HepG2 (cell line): ENCODE measurements at regions not wholly inside any gene's neighbourhood (a gene's known extent, or its start where the extent isn't known, plus 50 kb on each side); places are given as distances from the start of the nearest gene placed in this dataset.
A peak's percentile ranks its signal among the peaks of the same experiment; 100 is the strongest.

Experiments used
- ATF7 ChIP-seq, 2 experiments: fragments of 450-650 bp in 1 of 2; sonication (generic) in 1 of 2; formaldehyde crosslinking in 1 of 2; IDR thresholded peaks; 2 replicates each; pipeline versions ENCODE4 v1.4.0 to v1.6.1; 2016 to 2020; ENCODE audit warnings: antibody characterized with exemption in 1 of 2, mild to moderate bottlenecking in 1 of 2, missing genetic modification reagents in 1 of 2
- DBP ChIP-seq: sonication (generic); formaldehyde crosslinking; IDR thresholded peaks from 2 replicates; pipeline ENCODE4 v1.4.0; 2020; ENCODE audit warnings: missing genetic modification reagents; ENCODE audit errors: not compliant biosample characterization
- ELF4 ChIP-seq: sonication (generic); formaldehyde crosslinking; IDR thresholded peaks from 2 replicates; pipeline ENCODE4 v1.5.0; 2020; ENCODE audit warnings: missing genetic modification reagents, mild to moderate bottlenecking, moderate library complexity, borderline replicate concordance
- HDAC6 ChIP-seq: fragments of 200-600 bp; sonication (generic); IDR thresholded peaks from 2 replicates; pipeline ENCODE4 v1.7.0; 2017; ENCODE audit warnings: mild to moderate bottlenecking, antibody characterized with exemption, low read length, low read depth
- MAFF ChIP-seq: IDR thresholded peaks from 2 replicates; pipeline ENCODE4 v1.6.1; 2011; ENCODE audit warnings: low read depth, low read length, improper control_type of control experiment
- NBN ChIP-seq: fragments of 450-650 bp; conservative IDR thresholded peaks from 2 replicates; pipeline ENCODE4 v1.6.1; 2017
- PCBP2 ChIP-seq: fragments of 200-400 bp; formaldehyde crosslinking; optimal IDR thresholded peaks from 2 replicates; pipeline ENCODE3; 2018; ENCODE audit warnings: low read length, low read depth; ENCODE audit not compliant: poor library complexity, severe bottlenecking
- TBP ChIP-seq: sonication (generic); formaldehyde crosslinking; IDR thresholded peaks from 2 replicates; pipeline ENCODE4 v1.5.0; 2020; ENCODE audit warnings: missing genetic modification reagents
- YEATS2 ChIP-seq: sonication (generic); formaldehyde crosslinking; IDR thresholded peaks from 2 replicates; pipeline ENCODE4 v1.4.0; 2020; ENCODE audit warnings: missing genetic modification reagents, borderline replicate concordance
- ZBTB21 ChIP-seq: sonication (generic); formaldehyde crosslinking; IDR thresholded peaks from 2 replicates; pipeline ENCODE4 v1.4.0; 2020; ENCODE audit warnings: missing genetic modification reagents
- ZNF432 ChIP-seq: sonication (generic); formaldehyde crosslinking; IDR thresholded peaks from 2 replicates; pipeline ENCODE4 v1.5.0; 2020; ENCODE audit warnings: missing genetic modification reagents, mild to moderate bottlenecking, borderline replicate concordance
- ZNF703 ChIP-seq: sonication (generic); formaldehyde crosslinking; IDR thresholded peaks from 2 replicates; pipeline ENCODE4 v1.5.1; 2020; ENCODE audit warnings: missing genetic modification reagents, mild to moderate bottlenecking, moderate library complexity, borderline replicate concordance
- ZNF720 ChIP-seq: sonication (generic); formaldehyde crosslinking; IDR thresholded peaks from 2 replicates; pipeline ENCODE4 v1.4.0; 2020; ENCODE audit warnings: missing genetic modification reagents
- ZNF781 ChIP-seq: sonication (generic); formaldehyde crosslinking; IDR thresholded peaks from 2 replicates; pipeline ENCODE4 v1.5.1; 2020; ENCODE audit warnings: borderline replicate concordance, mild to moderate bottlenecking, missing genetic modification reagents; ENCODE audit errors: not compliant biosample characterization
- ZSCAN25 ChIP-seq: sonication (generic); formaldehyde crosslinking; IDR thresholded peaks from 2 replicates; pipeline ENCODE4 v1.8.0; 2022; ENCODE audit warnings: mild to moderate bottlenecking, missing genetic modification reagents
- TF ChIP-seq, protein P1 (sequence below): IDR thresholded peaks from 2 replicates; pipeline ENCODE4 v1.6.1; 2016; ENCODE audit warnings: missing compliant biosample characterization, missing genetic modification reagents, borderline replicate concordance
- TF ChIP-seq, protein P2 (sequence below): IDR thresholded peaks from 2 replicates; pipeline ENCODE4 v1.6.1; 2016; ENCODE audit warnings: control low read depth
- TF ChIP-seq, protein P3 (sequence below): IDR thresholded peaks from 2 replicates; pipeline ENCODE4 v1.6.1; 2016
- TF ChIP-seq, protein P4 (sequence below): sonication (generic); formaldehyde crosslinking; conservative IDR thresholded peaks from 2 replicates; pipeline ENCODE4 v1.5.0; 2020; ENCODE audit warnings: missing genetic modification reagents
- TF ChIP-seq, protein P5 (sequence below): sonication (generic); formaldehyde crosslinking; IDR thresholded peaks from 2 replicates; pipeline ENCODE4 v1.5.0; 2020; ENCODE audit warnings: mild to moderate bottlenecking, missing genetic modification reagents

DNA sequence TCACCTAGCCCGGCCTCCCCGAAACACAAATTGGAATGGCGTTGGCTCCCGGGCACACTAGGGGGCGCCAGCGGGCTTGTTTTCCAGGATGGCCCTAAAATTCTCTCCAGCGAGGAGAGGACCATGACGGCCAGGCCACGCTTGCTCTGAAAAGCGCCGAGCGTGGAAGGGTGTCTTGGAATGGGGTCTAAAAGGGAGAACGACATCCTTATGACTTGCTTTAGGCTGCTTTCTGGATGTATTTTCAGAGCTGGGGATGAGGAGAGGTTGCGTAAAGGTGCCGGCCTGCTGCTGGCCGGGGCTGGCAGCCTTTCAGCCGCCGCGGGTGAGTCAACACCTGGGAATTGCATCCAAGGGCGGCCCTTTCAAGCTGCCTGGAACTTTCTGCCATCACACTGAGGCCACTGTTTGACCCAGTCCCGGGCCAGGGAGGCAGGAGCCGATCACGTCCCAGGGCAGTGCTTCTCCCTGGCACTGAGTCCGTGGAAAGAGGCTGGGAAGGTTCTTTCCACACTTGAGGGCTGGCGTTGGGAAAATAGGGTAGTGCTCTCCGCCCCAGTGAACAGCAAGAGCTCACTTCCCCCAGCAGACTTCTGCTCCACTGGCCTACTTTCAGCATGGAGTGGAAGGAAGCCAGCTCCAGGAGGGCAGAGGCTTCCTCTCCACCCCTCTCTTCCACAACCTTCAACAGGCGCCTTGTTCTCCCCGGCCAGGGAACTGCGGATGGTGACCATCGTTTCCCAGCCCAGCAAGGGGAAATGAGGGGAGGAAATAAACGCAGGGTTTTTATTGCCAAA, 216.2 kb downstream of the TTC8 start (continued):
- TF ChIP-seq TBP (CRISPR knock-in tag), result no peak
- no peak; the same call in 1 of the 2 replicates for TF ChIP-seq YEATS2 (CRISPR knock-in tag)
- no peak for TF ChIP-seq NBN
- TF ChIP-seq ZNF781 (CRISPR knock-in tag), result no peak
- no peak for TF ChIP-seq PCBP2
- TF ChIP-seq ZSCAN25 (CRISPR knock-in tag), result 0 out of 2 replicates have a peak, but pooled peaks have one; percentile 20
- TF ChIP-seq ELF4, result peak; percentile 65; the same call in 1 of the 2 replicates
- TF ChIP-seq, protein P1, sequence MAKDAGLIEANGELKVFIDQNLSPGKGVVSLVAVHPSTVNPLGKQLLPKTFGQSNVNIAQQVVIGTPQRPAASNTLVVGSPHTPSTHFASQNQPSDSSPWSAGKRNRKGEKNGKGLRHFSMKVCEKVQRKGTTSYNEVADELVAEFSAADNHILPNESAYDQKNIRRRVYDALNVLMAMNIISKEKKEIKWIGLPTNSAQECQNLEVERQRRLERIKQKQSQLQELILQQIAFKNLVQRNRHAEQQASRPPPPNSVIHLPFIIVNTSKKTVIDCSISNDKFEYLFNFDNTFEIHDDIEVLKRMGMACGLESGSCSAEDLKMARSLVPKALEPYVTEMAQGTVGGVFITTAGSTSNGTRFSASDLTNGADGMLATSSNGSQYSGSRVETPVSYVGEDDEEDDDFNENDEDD, result peak; percentile 80
- peak; percentile 78; the same call in 1 of the 2 replicates for TF ChIP-seq ZNF703 (CRISPR knock-in tag)
- no peak for TF ChIP-seq ZNF720
- TF ChIP-seq, protein P2, sequence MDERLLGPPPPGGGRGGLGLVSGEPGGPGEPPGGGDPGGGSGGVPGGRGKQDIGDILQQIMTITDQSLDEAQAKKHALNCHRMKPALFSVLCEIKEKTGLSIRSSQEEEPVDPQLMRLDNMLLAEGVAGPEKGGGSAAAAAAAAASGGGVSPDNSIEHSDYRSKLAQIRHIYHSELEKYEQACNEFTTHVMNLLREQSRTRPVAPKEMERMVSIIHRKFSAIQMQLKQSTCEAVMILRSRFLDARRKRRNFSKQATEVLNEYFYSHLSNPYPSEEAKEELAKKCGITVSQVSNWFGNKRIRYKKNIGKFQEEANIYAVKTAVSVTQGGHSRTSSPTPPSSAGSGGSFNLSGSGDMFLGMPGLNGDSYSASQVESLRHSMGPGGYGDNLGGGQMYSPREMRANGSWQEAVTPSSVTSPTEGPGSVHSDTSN (CRISPR knock-in tag), result no peak
- TF ChIP-seq, protein P3, sequence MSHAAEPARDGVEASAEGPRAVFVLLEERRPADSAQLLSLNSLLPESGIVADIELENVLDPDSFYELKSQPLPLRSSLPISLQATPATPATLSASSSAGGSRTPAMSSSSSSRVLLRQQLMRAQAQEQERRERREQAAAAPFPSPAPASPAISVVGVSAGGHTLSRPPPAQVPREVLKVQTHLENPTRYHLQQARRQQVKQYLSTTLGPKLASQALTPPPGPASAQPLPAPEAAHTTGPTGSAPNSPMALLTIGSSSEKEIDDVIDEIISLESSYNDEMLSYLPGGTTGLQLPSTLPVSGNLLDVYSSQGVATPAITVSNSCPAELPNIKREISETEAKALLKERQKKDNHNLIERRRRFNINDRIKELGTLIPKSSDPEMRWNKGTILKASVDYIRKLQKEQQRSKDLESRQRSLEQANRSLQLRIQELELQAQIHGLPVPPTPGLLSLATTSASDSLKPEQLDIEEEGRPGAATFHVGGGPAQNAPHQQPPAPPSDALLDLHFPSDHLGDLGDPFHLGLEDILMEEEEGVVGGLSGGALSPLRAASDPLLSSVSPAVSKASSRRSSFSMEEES, result no peak; the same call in 1 of the 2 replicates
- TF ChIP-seq, protein P4, sequence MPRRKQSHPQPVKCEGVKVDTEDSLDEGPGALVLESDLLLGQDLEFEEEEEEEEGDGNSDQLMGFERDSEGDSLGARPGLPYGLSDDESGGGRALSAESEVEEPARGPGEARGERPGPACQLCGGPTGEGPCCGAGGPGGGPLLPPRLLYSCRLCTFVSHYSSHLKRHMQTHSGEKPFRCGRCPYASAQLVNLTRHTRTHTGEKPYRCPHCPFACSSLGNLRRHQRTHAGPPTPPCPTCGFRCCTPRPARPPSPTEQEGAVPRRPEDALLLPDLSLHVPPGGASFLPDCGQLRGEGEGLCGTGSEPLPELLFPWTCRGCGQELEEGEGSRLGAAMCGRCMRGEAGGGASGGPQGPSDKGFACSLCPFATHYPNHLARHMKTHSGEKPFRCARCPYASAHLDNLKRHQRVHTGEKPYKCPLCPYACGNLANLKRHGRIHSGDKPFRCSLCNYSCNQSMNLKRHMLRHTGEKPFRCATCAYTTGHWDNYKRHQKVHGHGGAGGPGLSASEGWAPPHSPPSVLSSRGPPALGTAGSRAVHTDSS (CRISPR knock-in tag), result no peak
- TF ChIP-seq, protein P5, sequence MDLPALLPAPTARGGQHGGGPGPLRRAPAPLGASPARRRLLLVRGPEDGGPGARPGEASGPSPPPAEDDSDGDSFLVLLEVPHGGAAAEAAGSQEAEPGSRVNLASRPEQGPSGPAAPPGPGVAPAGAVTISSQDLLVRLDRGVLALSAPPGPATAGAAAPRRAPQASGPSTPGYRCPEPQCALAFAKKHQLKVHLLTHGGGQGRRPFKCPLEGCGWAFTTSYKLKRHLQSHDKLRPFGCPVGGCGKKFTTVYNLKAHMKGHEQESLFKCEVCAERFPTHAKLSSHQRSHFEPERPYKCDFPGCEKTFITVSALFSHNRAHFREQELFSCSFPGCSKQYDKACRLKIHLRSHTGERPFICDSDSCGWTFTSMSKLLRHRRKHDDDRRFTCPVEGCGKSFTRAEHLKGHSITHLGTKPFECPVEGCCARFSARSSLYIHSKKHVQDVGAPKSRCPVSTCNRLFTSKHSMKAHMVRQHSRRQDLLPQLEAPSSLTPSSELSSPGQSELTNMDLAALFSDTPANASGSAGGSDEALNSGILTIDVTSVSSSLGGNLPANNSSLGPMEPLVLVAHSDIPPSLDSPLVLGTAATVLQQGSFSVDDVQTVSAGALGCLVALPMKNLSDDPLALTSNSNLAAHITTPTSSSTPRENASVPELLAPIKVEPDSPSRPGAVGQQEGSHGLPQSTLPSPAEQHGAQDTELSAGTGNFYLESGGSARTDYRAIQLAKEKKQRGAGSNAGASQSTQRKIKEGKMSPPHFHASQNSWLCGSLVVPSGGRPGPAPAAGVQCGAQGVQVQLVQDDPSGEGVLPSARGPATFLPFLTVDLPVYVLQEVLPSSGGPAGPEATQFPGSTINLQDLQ, result no peak
- TF ChIP-seq ATF7 (IDR thresholded peaks at IDR 0.05), result no peak
- no peak for TF ChIP-seq ATF7 (CRISPR knock-in tag; IDR thresholded peaks at IDR 0.05)
- TF ChIP-seq ZBTB21 (CRISPR knock-in tag), result no peak
- TF ChIP-seq HDAC6, result no peak
- no peak for TF ChIP-seq MAFF
- no peak for TF ChIP-seq DBP (CRISPR knock-in tag)
- no peak for TF ChIP-seq ZNF432 (CRISPR knock-in tag)
